ENCODE measurements at regions not wholly inside any gene's neighbourhood (a gene's known extent, or its start where the extent isn't known, plus 50 kb on each side); places are given as distances from the start of the nearest gene placed in this dataset.

- POLR2A ChIA-PET, result no interaction called here
- no peaks in the 10 kb centered on the region for H3K27me3 Mint-ChIP-seq (ENCODE audit: low read depth)
- no peak overlapping the region for H3K27ac Mint-ChIP-seq
- no peaks in the 10 kb centered on the region for H3K9me3 Mint-ChIP-seq
- no peak for DNase-seq (ENCODE audit: low spot score)
- no peaks in the 10 kb centered on the region; the same call in 1 of the 2 replicates for H3K4me1 Mint-ChIP-seq
- no peaks in the 10 kb centered on the region for H3K36me3 Mint-ChIP-seq
- ATAC-seq, result no peak
- TF ChIP-seq ZNF232 (CRISPR knock-in tag; IDR thresholded peaks at IDR 0.05), result no peak
- TF ChIP-seq NFE2L1 (CRISPR knock-in tag; IDR thresholded peaks at IDR 0.05), result no peak
- no peak for TF ChIP-seq TEAD4 (CRISPR knock-in tag; IDR thresholded peaks at IDR 0.05)
- TF ChIP-seq NR3C1 (CRISPR knock-in tag; conservative IDR thresholded peaks at IDR 0.05; ENCODE audit: low read depth), result no peak
- H3K4me3 Mint-ChIP-seq, result no peak overlapping the region
- CTCF ChIA-PET, result no interaction called here
Measured at GRCh38 chr9:117815315-117815714, 111.1 kb downstream of the TLR4 start.

DNA sequence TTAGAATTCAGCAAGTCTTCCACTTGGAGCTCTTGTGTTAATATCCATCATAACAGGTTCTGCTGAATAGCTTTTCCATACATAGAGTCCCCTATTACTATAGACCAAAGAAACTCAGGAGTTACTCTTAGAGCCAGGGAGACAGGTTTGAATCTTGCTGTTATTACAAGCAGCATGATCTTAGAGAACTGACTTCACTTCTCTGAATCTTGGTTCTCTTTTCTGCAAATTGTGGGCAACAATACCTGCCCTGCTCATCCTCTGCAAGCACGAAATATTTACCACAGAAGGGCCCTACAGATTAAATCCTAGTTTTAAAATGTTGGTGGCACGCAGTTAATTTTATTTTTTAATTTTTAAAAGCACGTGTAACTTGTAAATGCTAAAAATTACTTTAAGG, 111.7 kb downstream of the TLR4 start:
- Mint-ChIP-seq H3K27me3 (ENCODE audit: low read depth) (no peaks in the 10 kb centered on the region), H3K4me3 (no peak overlapping the region), H3K4me1 (peaks cover 4% of the 10 kb centered on the region), H3K27ac (no peak overlapping the region), H3K9me3 (no peaks in the 10 kb centered on the region), H3K36me3 (no peaks in the 10 kb centered on the region)
- TF ChIP-seq ARID4B (CRISPR knock-in tag; IDR thresholded peaks at IDR 0.05; ENCODE audit: borderline replicate concordance) (no peak), PRRX2 (CRISPR knock-in tag; IDR thresholded peaks at IDR 0.05) (no peak)
- ChIA-PET POLR2A (no interaction called here), CTCF (no interaction called here)
- DNase-seq (ENCODE audit: low spot score) (no peak), ATAC-seq (no peak)

GRCh38 chr9:117821954-117822353, 117.8 kb downstream of the TLR4 start:
- ChIA-PET CTCF (no interaction called here), POLR2A (no interaction called here)
- ATAC-seq (no peak), DNase-seq (ENCODE audit: low spot score) (no peak)
- H3K4me3 Mint-ChIP-seq, result no peak overlapping the region
- peaks cover 6% of the 10 kb centered on the region; the same call in 1 of the 2 replicates for H3K4me1 Mint-ChIP-seq
- no peaks in the 10 kb centered on the region for H3K36me3 Mint-ChIP-seq
- TF ChIP-seq, protein P1, sequence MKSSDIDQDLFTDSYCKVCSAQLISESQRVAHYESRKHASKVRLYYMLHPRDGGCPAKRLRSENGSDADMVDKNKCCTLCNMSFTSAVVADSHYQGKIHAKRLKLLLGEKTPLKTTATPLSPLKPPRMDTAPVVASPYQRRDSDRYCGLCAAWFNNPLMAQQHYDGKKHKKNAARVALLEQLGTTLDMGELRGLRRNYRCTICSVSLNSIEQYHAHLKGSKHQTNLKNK (CRISPR knock-in tag; IDR thresholded peaks at IDR 0.05), result no peak
- TF ChIP-seq SMAD3 (CRISPR knock-in tag; IDR thresholded peaks at IDR 0.05; ENCODE audit: borderline replicate concordance) (no peak), JAZF1 (CRISPR knock-in tag; IDR thresholded peaks at IDR 0.05) (no peak), ATF2 (CRISPR knock-in tag; IDR thresholded peaks at IDR 0.05; ENCODE audit: borderline replicate concordance, low read depth) (no peak)
- no peaks in the 10 kb centered on the region for H3K9me3 Mint-ChIP-seq
- H3K27me3 Mint-ChIP-seq (ENCODE audit: low read depth), result no peaks in the 10 kb centered on the region
- H3K27ac Mint-ChIP-seq, result no peak overlapping the region

DNA sequence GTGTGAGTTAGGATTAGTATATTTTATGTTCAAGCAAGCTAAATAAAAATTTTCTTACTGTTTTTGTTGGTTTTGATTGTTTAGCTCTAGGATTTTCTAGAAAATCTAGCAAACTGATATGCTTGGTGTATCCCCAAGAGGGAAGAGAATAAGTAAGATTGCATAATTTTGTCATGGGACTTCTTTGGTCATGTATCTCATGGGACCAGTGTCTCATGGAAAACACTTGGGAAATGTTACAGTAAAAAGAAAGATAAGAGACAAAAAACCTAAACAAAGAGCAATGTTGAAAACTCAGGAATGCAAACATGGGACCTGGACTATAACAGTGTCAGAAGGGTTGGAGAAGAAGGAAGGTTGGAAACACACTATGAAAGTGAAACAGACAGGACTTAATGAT, 119.4 kb downstream of the TLR4 start:
- Mint-ChIP-seq H3K36me3 (no peaks in the 10 kb centered on the region), H3K4me3 (no peak overlapping the region), H3K9me3 (no peaks in the 10 kb centered on the region), H3K4me1 (peaks cover 12% of the 10 kb centered on the region), H3K27ac (no peak overlapping the region), H3K27me3 (ENCODE audit: low read depth) (no peaks in the 10 kb centered on the region)
- TF ChIP-seq E2F4 (CRISPR knock-in tag; IDR thresholded peaks at IDR 0.05; ENCODE audit: borderline replicate concordance, low read depth), result no peak
- TF ChIP-seq CREB1 (CRISPR knock-in tag; IDR thresholded peaks at IDR 0.05), result no peak
- TF ChIP-seq ELF4 (CRISPR knock-in tag; IDR thresholded peaks at IDR 0.05; ENCODE audit: low read depth), result no peak
- TF ChIP-seq FOXP1 (CRISPR knock-in tag; IDR thresholded peaks at IDR 0.05; ENCODE audit: borderline replicate concordance), result no peak
- TF ChIP-seq EMX1 (CRISPR knock-in tag; IDR thresholded peaks at IDR 0.05), result no peak
- ChIA-PET CTCF (no interaction called here), POLR2A (no interaction called here)
- ATAC-seq (no peak), DNase-seq (ENCODE audit: low spot score) (no peak)

All from WTC11 (cell line).